Ovary (tissue), 7 donors: ENCODE measurements at regions not wholly inside any gene's neighbourhood (a gene's known extent, or its start where the extent isn't known, plus 50 kb on each side); places are given as distances from the start of the nearest gene placed in this dataset.

Source experiments
- DNase-seq, 5 donors: peaks; one replicate each; pipeline ENCODE4 v3.0.0-alpha.2; 2019 to 2020
- H3K27ac ChIP-seq, 2 donors: fragments of 200-600 bp; one replicate each; pipeline versions ENCODE4 v1.5.1 to v1.8.0; 2019 to 2022
- H3K27me3 ChIP-seq: fragments of 200-600 bp; one replicate; pipeline ENCODE4 v1.8.0; 2022
- H3K36me3 ChIP-seq: fragments of 200-600 bp; sonication (generic); one replicate; pipeline ENCODE4 v1.5.1; 2019
- H3K4me1 ChIP-seq: one replicate; pipeline ENCODE4 v1.8.1; 2013; ENCODE audit warnings: mild to moderate bottlenecking, moderate library complexity; ENCODE audit not compliant: insufficient read depth
- H3K4me3 ChIP-seq: fragments of 200-600 bp; sonication (generic); one replicate; pipeline ENCODE4 v1.5.1; 2017
- H3K9me3 ChIP-seq, 2 donors: fragments of 200-600 bp in 1 of 2; sonication (generic) in 1 of 2; one replicate each; pipeline versions ENCODE4 v1.5.1 to v1.8.1; 2013 to 2019; ENCODE audit warnings: mild to moderate bottlenecking in 1 of 2, moderate library complexity in 1 of 2
- EP300 ChIP-seq: sonication (generic); formaldehyde crosslinking; IDR thresholded peaks from one replicate; pipeline ENCODE4 v1.6.1; 2017; ENCODE audit warnings: antibody characterized with exemption
- POLR2A ChIP-seq: fragments of 450-650 bp; IDR thresholded peaks from one replicate; pipeline ENCODE4 v1.6.1; 2017; ENCODE audit warnings: antibody characterized with exemption, mild to moderate bottlenecking, moderate library complexity
- WGBS, 3 donors: extraction: QIAGEN DNeasy Blood & Tissue Kit in 1 of 3; methylation state at CpG; one replicate each; pipeline versions ENCODE4 v1.1.5 to v1.1.7; 2013 to 2017; 5-methylcytosine and 5-hydroxymethylcytosine counted together
- intact Hi-C, 4 donors: fragments of 100-400 bp; cut with DNase I; formaldehyde crosslinking; loops; one replicate each; pipeline versions ENCODE4 v1.11.0 to v1.15.1; 2022 to 2023
- TF ChIP-seq, protein P1 (sequence below), 3 donors: fragments of 450-650 bp in 2 of 3; fragments of 200-600 bp in 1 of 3; IDR thresholded peaks; one replicate each; pipeline versions ENCODE4 v1.5.1 to v1.8.0; 2016 to 2022; ENCODE audit warnings: antibody characterized with exemption in 3 of 3, mild to moderate bottlenecking in 1 of 3
- donor health status: DM: no; HTN: no; CAD: no; lungs with moderate emphysema.
- donor health status: DM: no; HTN: no; CAD: no.
- donor health status: Bipolar disorder and iron deficiency.
- donor health status: DM: no; HTN: no; CAD: no.
- donor health status: DM: yes; HTN: yes; CAD: no.

DNA sequence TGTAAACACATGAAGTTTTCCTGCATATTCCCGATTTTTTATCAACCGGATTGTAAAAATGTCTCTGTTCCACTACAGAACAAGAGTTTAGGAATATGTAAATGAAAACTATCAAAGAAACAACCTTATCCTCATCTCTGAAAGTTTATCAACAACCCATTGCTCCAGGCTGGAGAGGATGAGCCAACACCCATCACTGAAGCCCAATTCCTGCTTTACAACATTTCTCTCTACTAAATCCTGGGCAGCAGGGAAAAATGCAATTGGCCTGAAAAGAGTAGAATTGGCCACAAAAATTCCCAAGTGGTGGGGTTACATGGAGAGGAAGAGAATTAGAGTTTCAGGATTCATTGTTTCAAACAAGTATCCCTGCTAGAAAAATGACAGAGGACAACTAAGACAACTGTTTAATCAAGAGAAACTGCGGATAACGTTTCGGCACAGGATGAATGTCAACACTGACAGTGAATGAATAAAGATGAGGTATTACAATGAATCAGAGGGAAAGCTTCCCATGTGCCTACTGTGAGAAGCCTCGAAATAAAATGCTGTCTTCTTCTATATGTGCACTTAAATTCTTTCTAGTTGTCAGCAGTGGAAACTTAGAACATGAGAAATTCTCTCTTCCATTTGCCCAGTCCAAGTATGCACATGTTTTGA is 317.3 kb upstream of the ANO3 start:
- DNase-seq, result no peak
- TF ChIP-seq POLR2A (no peak), EP300 (no peak)
- TF ChIP-seq, protein P1, sequence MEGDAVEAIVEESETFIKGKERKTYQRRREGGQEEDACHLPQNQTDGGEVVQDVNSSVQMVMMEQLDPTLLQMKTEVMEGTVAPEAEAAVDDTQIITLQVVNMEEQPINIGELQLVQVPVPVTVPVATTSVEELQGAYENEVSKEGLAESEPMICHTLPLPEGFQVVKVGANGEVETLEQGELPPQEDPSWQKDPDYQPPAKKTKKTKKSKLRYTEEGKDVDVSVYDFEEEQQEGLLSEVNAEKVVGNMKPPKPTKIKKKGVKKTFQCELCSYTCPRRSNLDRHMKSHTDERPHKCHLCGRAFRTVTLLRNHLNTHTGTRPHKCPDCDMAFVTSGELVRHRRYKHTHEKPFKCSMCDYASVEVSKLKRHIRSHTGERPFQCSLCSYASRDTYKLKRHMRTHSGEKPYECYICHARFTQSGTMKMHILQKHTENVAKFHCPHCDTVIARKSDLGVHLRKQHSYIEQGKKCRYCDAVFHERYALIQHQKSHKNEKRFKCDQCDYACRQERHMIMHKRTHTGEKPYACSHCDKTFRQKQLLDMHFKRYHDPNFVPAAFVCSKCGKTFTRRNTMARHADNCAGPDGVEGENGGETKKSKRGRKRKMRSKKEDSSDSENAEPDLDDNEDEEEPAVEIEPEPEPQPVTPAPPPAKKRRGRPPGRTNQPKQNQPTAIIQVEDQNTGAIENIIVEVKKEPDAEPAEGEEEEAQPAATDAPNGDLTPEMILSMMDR (IDR thresholded peaks at IDR 0.05), result no peak
- 90 to 94% (median 92%) methylated on average over 6 of the region's 6 CpGs for WGBS, 3 donors
- no peaks in the 10 kb centered on the region for H3K27me3 ChIP-seq
- intact Hi-C loops, result no loop called here
- no peaks in the 10 kb centered on the region for H3K9me3 ChIP-seq
- H3K27ac ChIP-seq, result no peak overlapping the region
- no peak overlapping the region for H3K4me3 ChIP-seq
- H3K4me1 ChIP-seq, result no peaks in the 10 kb centered on the region
- no peaks in the 10 kb centered on the region for H3K36me3 ChIP-seq

DNA sequence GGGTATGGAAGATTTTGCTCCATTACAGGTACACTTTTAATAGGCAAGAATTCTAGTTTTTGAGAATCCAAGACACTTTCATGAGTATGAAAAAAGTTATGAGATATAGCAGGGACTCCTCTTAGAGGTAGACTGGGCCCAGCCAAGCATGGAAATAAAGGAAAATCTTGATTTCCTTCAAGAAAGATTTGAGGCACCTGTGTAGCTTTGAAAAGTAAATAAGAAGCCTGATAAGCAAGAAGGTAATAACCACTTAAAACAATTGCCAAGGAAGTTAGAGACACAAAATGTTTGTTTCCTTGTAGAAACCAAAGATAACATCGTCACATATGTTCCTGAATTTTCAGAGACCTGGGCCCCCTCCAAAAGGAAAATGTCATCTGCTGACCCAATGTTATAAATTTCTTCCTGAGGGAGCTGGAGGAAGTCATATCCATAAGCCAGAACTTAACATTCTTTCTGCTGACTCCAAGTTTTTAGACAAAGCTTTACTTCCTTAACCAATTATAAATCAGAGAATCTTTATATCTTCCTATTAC is 314.5 kb upstream of the ANO3 start:
- Histone ChIP-seq H3K27ac (no peak overlapping the region), H3K36me3 (no peaks in the 10 kb centered on the region), H3K4me1 (no peaks in the 10 kb centered on the region), H3K9me3 (no peaks in the 10 kb centered on the region), H3K27me3 (no peaks in the 10 kb centered on the region), H3K4me3 (no peak overlapping the region)
- intact Hi-C loops, result no loop called here
- TF ChIP-seq POLR2A, result no peak
- TF ChIP-seq, protein P1 (IDR thresholded peaks at IDR 0.05), result no peak
- no peak for TF ChIP-seq EP300
- DNase-seq, result no peak
- WGBS, 3 donors, result 32 to 50% (median 40%) methylated on average over 1 of the region's 1 CpG

- WGBS, 3 donors, result 57 to 67% (median 67%) methylated on average over 2 of the region's 2 CpGs
- no peak for DNase-seq
- H3K27me3 ChIP-seq, result no peaks in the 10 kb centered on the region
- no peaks in the 10 kb centered on the region for H3K4me1 ChIP-seq
- no peak overlapping the region for H3K4me3 ChIP-seq
- no peaks in the 10 kb centered on the region for H3K36me3 ChIP-seq
- H3K27ac ChIP-seq, result no peak overlapping the region
- intact Hi-C loops, result no loop called here
- TF ChIP-seq EP300 (no peak), POLR2A (no peak)
- TF ChIP-seq, protein P1 (IDR thresholded peaks at IDR 0.05), result no peak
- no peaks in the 10 kb centered on the region for H3K9me3 ChIP-seq
These were observed 314.0 kb upstream of the ANO3 start for GRCh38 chr11:26017903-26018302.

- Histone ChIP-seq H3K27me3 (no peaks in the 10 kb centered on the region), H3K4me3 (no peak overlapping the region), H3K4me1 (no peaks in the 10 kb centered on the region), H3K36me3 (no peaks in the 10 kb centered on the region), H3K9me3 (no peaks in the 10 kb centered on the region), H3K27ac (no peak overlapping the region)
- intact Hi-C loops, result no loop called here
- TF ChIP-seq, protein P1 (IDR thresholded peaks at IDR 0.05), result no peak
- no peak for TF ChIP-seq EP300
- TF ChIP-seq POLR2A, result no peak
- DNase-seq, result no peak
These were observed 313.6 kb upstream of the ANO3 start for GRCh38 chr11:26018336-26018735.
